Nephron progenitor cell (in vitro differentiated cells): ENCODE measurements at regions not wholly inside any gene's neighbourhood (a gene's known extent, or its start where the extent isn't known, plus 50 kb on each side); places are given as distances from the start of the nearest gene placed in this dataset.

Experiments
- DNase-seq: peaks from one replicate; pipeline ENCODE4 v3.0.0; 2021
- H3K27ac Mint-ChIP-seq: 2 replicates; pipeline ENCODE4 v1.8.0; 2021; ENCODE audit warnings: mild to moderate bottlenecking, moderate library complexity, mixed read lengths
- H3K27me3 Mint-ChIP-seq: 2 replicates; pipeline ENCODE4 v1.8.0; 2021; ENCODE audit warnings: mild to moderate bottlenecking, low read depth, mixed read lengths; ENCODE audit not compliant: poor library complexity
- H3K36me3 Mint-ChIP-seq: 2 replicates; pipeline ENCODE4 v1.8.0; 2021; ENCODE audit warnings: low read depth, mixed read lengths
- H3K4me1 Mint-ChIP-seq: 2 replicates; pipeline ENCODE4 v1.8.0; 2021; ENCODE audit warnings: mixed read lengths
- H3K4me3 Mint-ChIP-seq: 2 replicates; pipeline ENCODE4 v1.8.0; 2021; ENCODE audit warnings: mild to moderate bottlenecking, moderate library complexity, mixed read lengths
- H3K9me3 Mint-ChIP-seq: 2 replicates; pipeline ENCODE4 v1.8.0; 2021; ENCODE audit warnings: mild to moderate bottlenecking, moderate library complexity, mixed read lengths
- TF ChIP-seq, protein P1 (sequence below): fragments of 200-600 bp; sonication (generic); IDR thresholded peaks from 2 replicates; pipeline ENCODE4 v1.5.0; 2021; ENCODE audit warnings: antibody characterized with exemption

DNA sequence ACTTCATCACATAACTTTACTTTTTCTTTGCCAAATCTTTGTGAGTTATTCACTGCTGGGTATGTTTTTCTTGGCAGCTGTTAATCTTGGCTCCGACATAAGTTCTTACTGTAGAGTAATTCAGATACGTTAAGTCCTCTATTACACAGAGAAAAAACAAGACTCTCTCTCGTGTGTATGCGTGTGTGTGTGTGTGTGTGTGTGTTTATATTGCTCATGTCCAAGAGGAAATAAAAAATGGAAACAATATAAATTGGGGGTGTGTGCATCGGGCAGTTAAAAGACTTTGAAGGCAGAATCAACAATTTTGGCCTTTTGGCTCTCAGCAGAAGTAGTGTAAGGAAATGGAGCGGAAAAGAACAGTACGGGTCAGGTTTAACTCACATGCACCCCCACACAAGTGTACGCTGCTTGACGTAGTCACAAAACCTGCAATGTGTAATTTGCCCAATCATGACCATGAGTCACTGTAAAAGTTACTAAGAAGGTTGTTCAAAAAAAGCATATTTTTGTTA is 67.2 kb upstream of the IFNE start:
- H3K9me3 Mint-ChIP-seq = no peaks in the 10 kb centered on the region
- TF ChIP-seq, protein P1, sequence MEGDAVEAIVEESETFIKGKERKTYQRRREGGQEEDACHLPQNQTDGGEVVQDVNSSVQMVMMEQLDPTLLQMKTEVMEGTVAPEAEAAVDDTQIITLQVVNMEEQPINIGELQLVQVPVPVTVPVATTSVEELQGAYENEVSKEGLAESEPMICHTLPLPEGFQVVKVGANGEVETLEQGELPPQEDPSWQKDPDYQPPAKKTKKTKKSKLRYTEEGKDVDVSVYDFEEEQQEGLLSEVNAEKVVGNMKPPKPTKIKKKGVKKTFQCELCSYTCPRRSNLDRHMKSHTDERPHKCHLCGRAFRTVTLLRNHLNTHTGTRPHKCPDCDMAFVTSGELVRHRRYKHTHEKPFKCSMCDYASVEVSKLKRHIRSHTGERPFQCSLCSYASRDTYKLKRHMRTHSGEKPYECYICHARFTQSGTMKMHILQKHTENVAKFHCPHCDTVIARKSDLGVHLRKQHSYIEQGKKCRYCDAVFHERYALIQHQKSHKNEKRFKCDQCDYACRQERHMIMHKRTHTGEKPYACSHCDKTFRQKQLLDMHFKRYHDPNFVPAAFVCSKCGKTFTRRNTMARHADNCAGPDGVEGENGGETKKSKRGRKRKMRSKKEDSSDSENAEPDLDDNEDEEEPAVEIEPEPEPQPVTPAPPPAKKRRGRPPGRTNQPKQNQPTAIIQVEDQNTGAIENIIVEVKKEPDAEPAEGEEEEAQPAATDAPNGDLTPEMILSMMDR = no peak
- no peak overlapping the region for H3K27ac Mint-ChIP-seq
- no peaks in the 10 kb centered on the region for H3K36me3 Mint-ChIP-seq
- H3K4me3 Mint-ChIP-seq = no peak overlapping the region
- peaks cover 5% of the 10 kb centered on the region for H3K27me3 Mint-ChIP-seq
- H3K4me1 Mint-ChIP-seq = peaks cover 4% of the 10 kb centered on the region
- DNase-seq = no peak

DNA sequence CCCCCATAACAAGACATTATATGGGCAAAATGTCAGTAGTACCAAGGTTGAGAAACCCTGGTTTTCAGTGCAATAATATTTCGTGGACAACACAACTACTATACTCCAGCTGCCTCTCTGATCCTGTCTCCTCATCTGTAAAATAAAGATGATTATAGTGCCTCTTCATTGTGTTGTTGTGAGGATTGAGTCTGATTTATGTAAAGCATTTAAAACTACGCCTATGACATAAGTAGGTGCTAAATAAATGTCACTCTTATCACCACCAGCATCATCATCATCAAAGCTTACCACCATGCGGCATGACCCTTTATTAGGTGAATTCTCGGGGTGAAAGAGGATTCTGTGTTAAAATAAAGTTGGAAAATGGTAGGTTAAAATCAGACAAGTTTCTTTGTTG is 67.8 kb upstream of the IFNE start:
- Mint-ChIP-seq H3K27me3 (peaks cover 5% of the 10 kb centered on the region), H3K27ac (no peak overlapping the region), H3K9me3 (no peaks in the 10 kb centered on the region), H3K4me1 (peaks cover 4% of the 10 kb centered on the region), H3K36me3 (no peaks in the 10 kb centered on the region), H3K4me3 (no peak overlapping the region)
- TF ChIP-seq, protein P1 = no peak
- no peak for DNase-seq

DNA sequence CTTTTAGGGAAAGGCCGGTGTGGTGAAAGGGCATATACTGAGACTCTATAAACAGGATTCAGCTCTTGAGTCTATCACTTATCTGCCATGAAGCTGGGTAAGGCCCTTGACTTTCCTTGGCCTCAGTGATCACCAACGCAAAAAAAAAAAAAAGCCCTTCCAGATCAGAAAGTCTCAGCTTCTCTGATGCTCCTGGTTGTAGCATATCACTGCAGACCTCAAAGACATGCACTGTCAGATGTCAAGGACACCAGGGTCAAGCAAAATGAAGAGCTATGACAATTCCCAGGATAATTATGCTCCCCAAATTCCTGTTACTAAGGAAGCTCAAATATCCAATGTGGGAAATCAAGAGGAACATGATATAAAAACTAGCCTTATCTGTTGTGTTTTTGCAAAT is 68.3 kb upstream of the IFNE start:
- Mint-ChIP-seq H3K27me3 (peaks cover 9% of the 10 kb centered on the region), H3K4me1 (peaks cover 4% of the 10 kb centered on the region), H3K4me3 (no peak overlapping the region), H3K27ac (no peak overlapping the region), H3K9me3 (no peaks in the 10 kb centered on the region), H3K36me3 (no peaks in the 10 kb centered on the region)
- TF ChIP-seq, protein P1 = no peak
- no peak for DNase-seq

DNA sequence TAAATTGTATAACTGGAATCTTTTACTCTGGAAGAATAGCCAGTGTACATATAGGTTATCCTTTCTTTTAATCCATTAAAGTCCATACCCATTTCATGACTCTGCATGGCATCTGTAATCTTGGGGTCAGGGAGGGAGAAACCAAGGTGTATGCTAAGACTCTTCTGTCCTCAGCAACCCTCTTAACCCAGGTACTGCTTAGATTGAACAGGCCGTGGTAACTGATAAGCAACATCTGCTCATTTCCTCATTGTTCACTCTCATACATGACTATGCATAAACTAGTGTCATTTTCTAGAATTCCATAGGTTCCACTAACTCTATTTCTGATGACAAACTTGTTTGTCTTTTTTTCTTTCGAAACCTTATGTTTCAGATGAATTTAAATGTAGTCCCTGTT is 69.3 kb upstream of the IFNE start:
- Mint-ChIP-seq H3K36me3 (no peaks in the 10 kb centered on the region), H3K4me1 (peaks cover 4% of the 10 kb centered on the region), H3K9me3 (no peaks in the 10 kb centered on the region), H3K4me3 (no peak overlapping the region), H3K27ac (no peak overlapping the region), H3K27me3 (peaks cover 14% of the 10 kb centered on the region)
- TF ChIP-seq, protein P1 = no peak
- no peak for DNase-seq

DNA sequence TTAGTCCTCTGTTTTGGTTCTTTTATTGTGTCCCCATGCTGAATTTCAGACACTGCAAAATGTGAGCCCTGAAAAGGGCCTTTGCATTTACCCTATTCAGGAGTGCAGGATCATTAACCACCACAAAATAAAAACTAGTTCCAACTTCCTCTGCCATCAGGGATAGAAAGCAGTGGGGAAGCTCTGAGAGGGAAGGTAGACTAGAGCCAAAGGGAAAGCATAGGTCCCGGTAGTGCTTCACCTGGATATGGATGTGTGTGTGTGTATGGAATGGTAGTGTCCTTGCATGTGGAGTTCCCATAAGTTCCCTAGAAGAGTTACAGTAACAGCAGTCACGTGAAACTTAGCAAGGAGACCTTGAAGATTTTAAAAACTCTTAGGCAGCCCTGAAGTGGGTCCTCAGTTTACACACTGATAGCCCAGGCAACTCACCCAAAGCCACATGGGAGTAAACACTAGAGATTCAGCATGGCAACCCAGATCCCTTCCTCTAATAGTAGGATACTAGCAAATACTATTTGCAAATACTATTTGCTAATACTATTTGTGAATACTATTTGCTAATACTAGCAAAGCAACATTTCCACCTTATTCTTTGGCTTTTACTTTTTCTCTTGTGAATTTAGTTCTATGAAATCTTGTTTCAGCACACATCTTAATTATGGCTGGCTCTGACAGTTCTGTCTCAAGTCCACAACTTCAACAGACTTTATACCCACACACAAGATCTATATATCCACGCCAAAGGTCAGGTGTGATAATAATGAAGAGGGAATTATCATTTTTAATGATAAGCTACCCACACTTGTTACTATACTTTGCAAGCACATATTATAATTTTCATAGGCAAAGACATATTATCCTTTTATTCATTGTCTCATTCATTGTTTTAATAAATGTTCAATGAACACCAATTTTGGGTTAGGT is 70.4 kb upstream of the IFNE start:
- TF ChIP-seq, protein P1 = no peak
- Mint-ChIP-seq H3K9me3 (no peaks in the 10 kb centered on the region), H3K4me1 (peaks cover 4% of the 10 kb centered on the region), H3K36me3 (no peaks in the 10 kb centered on the region), H3K27me3 (peaks cover 25% of the 10 kb centered on the region), H3K27ac (peak overlapping the region; percentile 24), H3K4me3 (no peak overlapping the region)
- DNase-seq = no peak
